ENCODE measurements at regions not wholly inside any gene's neighbourhood (a gene's known extent, or its start where the extent isn't known, plus 50 kb on each side); places are given as distances from the start of the nearest gene placed in this dataset.
"Not testable (repeated sequence)": the region's sequence is repeated elsewhere in the genome, so short reads cannot be mapped to it uniquely, and the experiment has no call there.

GRCh38 chr3:28575746-28576613 lies 227.4 kb upstream of the AZI2 start:
- peak; percentile 25 for DNase-seq

GRCh38 chr3:28576614-28577200 lies 228.1 kb upstream of the AZI2 start:
- DNase-seq = no peak

- DNase-seq = no peak
Observed at GRCh38 chr3:28577941-28578500, 229.4 kb upstream of the AZI2 start.

GRCh38 chr3:28586325-28586724 lies 237.7 kb upstream of the AZI2 start:
- DNase-seq = no peak

GRCh38 chr3:28587723-28588122 lies 239.1 kb upstream of the AZI2 start:
- DNase-seq = no peak

GRCh38 chr3:28590216-28590615 lies 241.6 kb upstream of the AZI2 start:
- DNase-seq = no peak

GRCh38 chr3:28590860-28591259 lies 242.2 kb upstream of the AZI2 start:
- no peak for DNase-seq

- DNase-seq = no peak
Observed at GRCh38 chr3:28595372-28595771, 246.7 kb upstream of the AZI2 start.

GRCh38 chr3:28597452-28597851 lies 248.8 kb upstream of the AZI2 start:
- no peak for DNase-seq

- DNase-seq = no peak
Observed at GRCh38 chr3:28598165-28598564, 249.5 kb upstream of the AZI2 start.

- no peak for DNase-seq
Observed at GRCh38 chr3:28601291-28601690, 252.7 kb upstream of the AZI2 start.

- no peak for DNase-seq
Observed at GRCh38 chr3:28606283-28606682, 257.7 kb upstream of the AZI2 start.

- no peak for DNase-seq
Observed at GRCh38 chr3:28612232-28612631, 263.6 kb upstream of the AZI2 start.

GRCh38 chr3:28613511-28614106 lies 265.0 kb upstream of the AZI2 start:
- DNase-seq = no peak

GRCh38 chr3:28615071-28615470 lies 266.4 kb upstream of the AZI2 start:
- no peak for DNase-seq

- DNase-seq = no peak
Observed at GRCh38 chr3:28615971-28616370, 267.3 kb upstream of the AZI2 start.

GRCh38 chr3:28617821-28618220 lies 269.2 kb upstream of the AZI2 start:
- DNase-seq = no peak

GRCh38 chr3:28623106-28623505 lies 274.5 kb upstream of the AZI2 start:
- no peak for DNase-seq

GRCh38 chr3:28624084-28624483 lies 275.5 kb upstream of the AZI2 start:
- no peak for DNase-seq

- DNase-seq = not testable (repeated sequence)
Observed at GRCh38 chr3:28627843-28628242, 279.2 kb upstream of the AZI2 start.

- DNase-seq = no peak
Observed at GRCh38 chr3:28634019-28634418, 285.4 kb upstream of the AZI2 start.

GRCh38 chr3:28637742-28638141 lies 289.1 kb upstream of the AZI2 start:
- no peak for DNase-seq

- no peak for DNase-seq
Observed at GRCh38 chr3:28645149-28645548, 296.5 kb upstream of the AZI2 start.

- no peak for DNase-seq
Observed at GRCh38 chr3:28646435-28646834, 297.8 kb upstream of the AZI2 start.

Measured in DMS 273 treated with DMSO at 0.1 percent for 48 hours (cell line).